UCSD-AML1 (cell line): ENCODE measurements at regions not wholly inside any gene's neighbourhood (a gene's known extent, or its start where the extent isn't known, plus 50 kb on each side); places are given as distances from the start of the nearest gene placed in this dataset.

Source experiments
- DNase-seq: peaks from one replicate; lab custom pipeline; 2025; ENCODE audit not compliant: unreplicated experiment; lab: John Stamatoyannopoulos, UW

DNA sequence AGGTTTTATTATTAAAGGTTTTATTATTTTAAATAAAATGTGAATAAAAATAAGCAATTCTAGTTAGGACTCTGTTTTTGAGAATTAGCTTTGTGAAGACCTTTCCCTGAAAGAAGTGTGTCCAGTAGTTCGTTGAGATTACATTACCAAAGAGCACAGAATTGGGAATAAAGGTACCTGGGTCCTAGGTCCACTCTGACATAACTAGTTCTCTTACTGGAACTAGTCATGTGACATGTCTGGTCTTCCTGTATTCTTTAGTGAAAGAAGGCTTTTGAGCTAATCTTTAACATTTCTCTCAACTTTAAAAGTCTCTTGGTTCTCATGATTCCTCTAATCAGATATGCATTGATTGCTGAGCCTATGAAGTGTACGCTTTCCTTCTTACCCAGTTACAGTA is 292.0 kb upstream of the SMIM31 start:
- DNase-seq = no peak

DNA sequence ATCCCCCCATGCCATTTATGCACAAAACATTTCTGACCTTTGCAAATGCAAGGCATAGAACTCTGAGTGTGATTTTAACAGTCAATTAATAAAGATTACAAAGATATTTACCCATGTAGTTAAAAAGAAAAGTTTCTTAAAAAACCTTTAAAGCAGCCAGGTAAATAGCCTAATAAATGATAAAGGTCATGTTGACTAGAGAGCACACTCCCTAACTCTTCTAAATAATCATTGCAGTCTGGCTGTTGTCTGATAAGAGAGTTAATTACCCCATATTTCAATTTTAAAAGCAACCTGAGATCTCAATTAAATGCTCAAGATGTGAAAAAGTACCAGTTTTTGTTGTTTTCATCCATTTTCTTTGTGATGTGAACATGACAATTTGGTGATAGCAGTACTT is 291.5 kb upstream of the SMIM31 start:
- no peak for DNase-seq

DNA sequence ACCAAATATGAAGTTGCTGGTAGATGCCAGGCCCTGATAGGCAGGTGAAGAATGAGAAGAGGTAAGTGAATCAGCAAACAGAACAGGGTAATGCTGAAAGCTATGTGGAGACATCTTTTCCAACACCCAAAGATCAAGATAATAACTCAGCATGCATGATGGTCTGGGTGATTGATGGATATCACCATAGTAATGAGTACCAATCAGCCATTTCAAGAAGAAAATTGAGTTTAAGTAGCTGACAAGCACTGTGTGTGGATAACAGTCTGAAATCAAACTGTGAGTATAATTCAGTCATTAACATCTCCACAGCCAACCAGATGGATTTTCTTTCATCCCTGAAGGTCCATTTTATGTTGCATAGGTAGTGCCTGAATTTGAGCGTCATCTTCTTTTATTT is 289.6 kb upstream of the SMIM31 start:
- DNase-seq = no peak

DNA sequence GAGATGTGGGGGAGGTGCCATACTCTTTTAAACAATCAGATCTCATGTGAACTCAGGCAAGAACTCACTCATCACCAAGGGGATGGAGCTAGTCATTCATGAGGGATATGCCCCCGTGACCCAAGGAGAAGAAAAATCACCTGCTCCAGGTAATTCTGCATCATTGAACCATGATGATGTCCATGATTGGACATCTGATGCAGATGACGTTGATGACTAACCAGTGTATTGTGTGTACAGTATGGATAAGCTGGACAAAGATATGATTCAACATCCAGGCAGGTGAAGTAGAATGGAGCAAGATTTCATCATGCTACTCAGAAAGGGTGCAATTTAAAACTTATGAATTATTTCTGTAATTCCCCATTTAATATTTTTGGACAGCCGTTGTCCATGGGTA is 286.4 kb upstream of the SMIM31 start:
- DNase-seq = no peak

DNA sequence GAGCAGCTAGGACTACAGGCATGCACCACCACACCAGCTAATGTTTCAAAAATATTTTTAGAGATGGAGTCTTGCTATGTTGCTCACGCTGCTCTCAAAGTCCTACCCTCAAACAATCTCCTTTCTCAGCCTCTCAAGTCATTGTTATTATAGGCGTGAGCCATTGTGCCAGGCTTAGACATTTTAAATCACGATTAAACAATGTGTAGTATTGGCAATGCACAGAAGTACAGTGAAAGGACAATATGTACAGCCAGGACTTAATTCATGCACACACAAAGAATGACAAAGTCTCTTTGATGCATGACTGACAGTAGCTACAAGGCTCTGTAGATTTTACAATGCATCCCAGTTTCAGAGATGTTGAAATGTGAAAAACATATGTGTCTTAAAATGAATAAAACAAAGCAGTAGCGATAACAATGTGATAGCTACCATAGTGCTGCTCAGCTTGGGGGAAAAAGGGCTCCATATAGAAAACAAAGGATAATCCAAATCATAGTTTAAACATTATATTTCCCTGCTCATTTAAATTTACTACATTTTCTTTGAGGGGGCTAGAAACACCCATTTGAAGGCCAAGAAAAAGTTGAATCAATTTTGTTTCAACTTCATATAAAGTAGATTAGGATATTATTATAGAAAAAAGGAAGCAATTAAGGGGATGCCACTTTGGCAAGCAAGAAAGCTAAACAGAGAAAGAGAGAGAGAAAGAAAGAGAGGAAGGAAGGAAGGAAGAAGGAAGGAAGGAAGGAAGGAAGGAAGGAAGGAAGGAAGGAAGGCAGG is 272.4 kb upstream of the SMIM31 start:
- DNase-seq = no peak

DNA sequence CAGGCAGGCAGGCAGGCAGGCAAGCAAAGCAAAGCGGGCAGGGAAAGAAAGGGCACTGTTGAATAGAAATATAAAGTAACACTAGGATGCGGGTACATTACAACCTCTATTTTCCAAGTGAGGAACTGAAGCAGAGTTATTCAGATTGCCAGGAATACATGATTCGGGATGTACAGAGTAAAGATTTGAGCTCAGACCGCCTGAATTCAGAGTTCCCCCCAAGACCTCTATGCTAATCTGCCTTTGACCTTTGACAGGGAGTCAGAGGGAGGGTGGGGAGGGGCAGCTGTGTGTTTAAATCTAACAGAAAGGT is 271.9 kb upstream of the SMIM31 start:
- DNase-seq = no peak

DNA sequence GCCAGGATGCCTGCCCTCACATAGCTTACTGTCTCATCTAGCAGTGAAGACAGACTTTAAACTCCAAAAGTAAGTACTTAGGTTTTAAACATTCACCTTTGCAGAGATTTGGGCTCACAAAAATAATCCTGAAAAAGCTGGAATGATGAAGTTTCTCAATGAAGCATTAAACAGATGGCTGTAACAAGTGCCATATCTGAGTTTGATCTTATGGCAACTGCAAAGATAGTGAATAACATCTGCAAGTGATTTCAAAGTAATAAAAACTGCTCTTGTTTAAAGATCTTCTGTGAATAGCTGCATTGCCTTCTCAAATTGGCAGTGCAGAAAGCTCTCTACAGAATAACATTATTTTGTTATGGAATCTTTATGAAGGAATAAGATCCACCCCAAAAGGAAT is 271.2 kb upstream of the SMIM31 start:
- DNase-seq = no peak

DNA sequence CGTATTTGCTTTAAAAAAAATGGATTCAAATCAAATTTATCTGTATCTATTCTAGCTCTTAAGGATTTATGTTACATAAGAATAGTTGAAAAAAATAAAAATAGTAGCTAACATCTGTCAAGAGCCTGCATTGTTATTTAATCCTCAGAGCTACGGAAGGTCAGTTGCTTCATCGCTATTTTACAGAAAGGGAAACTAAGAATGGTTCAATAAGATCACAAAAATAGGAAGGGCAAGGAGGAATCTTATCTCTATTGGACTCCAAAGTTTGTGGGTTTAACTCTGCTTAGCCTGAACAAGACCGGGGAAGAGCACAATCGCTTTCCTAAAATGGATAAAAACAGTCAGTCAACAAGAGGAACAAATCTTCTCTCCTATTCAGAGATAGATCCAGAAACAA is 270.2 kb upstream of the SMIM31 start:
- DNase-seq = no peak

DNA sequence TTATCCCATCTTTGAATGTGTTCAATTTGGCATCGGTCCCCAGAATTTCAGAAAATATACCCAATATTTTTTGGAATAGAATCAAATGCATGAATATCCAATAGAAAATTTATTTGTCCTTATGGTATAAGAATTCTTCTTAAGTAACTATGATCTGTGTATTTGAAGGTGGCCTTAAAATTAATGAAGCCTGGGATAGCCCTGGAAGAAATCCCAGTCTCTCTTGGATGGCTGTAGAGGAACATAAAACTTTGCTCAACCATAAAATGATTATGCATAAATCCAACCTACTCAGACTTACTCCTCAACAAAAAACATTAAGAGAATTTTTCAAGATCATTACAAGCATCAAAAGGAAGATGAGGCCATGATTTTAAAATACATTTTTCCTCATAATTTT is 269.4 kb upstream of the SMIM31 start:
- no peak for DNase-seq

DNA sequence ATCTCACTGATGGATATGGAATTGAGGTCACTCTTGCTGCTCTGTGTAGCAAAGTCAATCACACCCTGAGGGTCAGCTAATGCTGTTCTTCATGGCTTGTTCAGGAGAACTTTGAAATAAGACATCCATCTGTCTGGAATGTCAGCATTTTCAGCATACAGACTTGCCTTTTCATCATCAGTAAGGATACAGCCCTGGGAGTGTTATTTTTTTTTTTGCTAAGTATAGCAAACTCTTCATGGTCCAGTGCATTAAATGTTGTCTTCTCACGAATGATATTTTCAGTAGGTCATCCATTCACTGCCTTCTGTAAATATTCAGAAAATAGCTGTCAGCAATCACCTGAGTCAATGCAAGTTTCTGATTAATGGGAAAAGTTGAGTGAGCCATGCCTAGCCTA is 268.8 kb upstream of the SMIM31 start:
- no peak for DNase-seq

DNA sequence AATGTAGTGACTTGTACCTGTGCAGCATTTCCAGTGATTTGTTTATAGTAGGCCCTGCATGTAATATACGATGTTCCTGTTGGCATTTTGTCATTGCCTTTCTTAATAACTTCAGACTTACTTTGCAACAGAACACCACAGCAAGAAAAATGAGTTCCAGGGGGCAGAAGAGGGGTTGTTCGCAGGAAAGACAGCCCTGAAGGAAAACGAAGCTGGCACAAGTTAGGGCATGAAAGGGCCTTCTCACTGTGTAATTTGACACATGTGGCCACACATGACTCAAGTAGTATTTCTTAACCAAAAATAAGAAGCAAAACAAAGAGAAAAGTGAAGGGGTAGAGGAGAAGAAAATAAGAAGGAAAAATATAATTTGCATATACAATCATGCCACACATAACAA is 265.8 kb upstream of the SMIM31 start:
- no peak for DNase-seq

DNA sequence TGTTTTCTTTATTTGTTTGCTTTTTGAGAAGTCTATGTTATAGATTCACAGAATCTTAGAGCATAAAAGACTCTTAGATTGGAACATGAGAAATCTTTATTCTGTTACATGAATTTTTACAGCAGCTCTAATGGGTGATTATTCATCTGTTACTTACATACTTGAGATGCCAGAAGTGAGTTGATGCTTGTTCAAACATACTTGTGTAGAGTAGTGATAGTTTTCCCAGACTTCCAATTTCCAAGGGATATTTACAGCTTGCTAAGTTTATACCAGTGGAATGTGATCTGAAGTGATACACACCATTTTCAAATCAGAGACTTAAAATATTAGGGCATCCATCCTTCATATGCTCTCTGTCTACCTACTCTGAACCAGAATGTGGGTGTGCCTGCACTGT is 252.9 kb upstream of the SMIM31 start:
- DNase-seq = no peak

DNA sequence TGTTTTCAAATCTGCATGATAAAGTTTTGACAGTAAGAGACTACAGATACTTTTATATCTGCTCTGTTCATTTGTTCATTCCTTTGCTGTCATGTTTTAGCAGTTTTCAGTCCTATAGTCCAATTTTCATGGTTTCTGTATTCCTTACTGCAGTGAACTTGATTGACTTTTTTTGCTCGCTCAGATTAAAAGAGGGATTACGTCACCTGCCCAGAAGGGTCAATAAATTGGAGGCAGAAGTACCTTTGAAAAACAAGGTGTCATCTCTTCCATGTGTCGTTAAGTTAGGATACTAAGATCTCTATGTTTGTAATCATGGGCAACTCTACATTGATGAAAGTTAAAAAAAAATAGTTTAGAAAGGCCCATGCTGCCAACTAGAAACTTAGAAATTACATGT is 250.1 kb upstream of the SMIM31 start:
- no peak for DNase-seq

DNA sequence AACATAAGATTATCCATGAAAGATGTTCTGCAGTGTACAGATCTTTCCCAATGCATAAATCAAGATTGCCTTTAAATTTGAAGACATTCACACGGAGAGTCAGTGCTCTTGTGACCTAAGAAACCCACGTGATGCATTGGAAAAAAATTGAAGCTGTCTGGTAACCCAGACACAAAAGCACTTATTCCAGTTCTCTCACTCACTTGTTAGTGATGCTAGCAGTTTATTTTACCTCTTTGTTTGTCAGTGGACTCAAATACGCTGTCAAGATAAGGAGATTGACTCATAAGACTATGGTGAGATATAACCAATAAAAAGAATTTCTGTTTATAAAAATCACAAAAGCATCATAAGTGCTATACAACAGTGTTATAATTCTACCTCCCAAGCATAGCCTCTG is 245.8 kb upstream of the SMIM31 start:
- DNase-seq = no peak

DNA sequence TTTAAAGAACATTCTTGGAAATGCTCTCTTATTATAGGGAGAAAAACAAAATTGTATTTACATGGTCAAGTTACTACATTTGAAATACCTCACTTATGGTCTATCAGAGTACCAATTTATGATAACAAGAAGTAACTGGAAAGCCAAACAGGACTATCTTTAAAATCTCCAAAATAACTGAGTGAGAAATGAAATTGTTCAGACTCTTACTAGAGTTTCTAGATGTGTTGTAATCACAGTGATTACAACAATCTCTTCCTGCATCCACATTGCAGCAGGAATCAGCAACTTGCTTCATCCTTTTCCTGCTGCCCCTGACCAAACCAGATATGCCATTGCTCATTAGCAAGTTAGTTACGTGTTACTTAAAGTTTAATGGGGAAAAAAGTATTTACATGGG is 245.2 kb upstream of the SMIM31 start:
- DNase-seq = no peak

DNA sequence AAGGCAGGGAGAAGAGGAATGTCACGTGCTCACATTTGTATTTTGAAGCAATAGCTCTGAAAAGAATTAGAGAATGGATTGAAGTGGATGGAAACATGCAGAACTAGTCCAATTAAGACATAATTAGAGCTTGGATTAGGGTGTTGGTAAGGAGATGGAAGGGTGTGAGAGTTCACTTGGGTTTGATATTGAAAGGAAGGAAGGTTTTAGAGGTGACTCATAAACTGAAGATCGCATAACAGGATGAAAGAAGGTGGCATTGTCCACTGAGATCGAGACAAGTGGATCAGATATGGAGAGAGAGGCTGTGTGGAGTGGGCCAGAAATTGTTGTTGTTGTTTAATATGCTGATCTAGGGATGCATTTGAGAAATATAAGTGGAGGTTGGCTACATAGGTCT is 244.0 kb upstream of the SMIM31 start:
- no peak for DNase-seq

DNA sequence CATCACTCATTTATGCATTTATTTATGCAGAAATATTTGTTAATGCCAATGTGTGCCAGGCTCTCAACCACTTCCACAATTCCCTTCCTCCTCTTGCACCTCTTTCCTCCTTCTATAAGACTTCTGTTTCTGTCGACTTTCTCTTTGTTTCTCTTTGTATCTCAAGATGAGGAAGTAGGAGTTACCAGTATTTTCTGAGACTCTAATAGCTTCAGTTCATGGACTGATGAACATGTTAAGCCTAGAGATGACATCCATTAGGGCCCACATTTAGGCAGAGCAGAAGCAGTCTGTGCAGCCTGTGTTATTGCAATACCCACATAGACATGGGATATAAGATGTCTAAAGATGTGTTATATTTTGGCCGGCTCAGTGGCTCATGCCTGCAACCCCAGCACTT is 241.8 kb upstream of the SMIM31 start:
- DNase-seq = no peak

DNA sequence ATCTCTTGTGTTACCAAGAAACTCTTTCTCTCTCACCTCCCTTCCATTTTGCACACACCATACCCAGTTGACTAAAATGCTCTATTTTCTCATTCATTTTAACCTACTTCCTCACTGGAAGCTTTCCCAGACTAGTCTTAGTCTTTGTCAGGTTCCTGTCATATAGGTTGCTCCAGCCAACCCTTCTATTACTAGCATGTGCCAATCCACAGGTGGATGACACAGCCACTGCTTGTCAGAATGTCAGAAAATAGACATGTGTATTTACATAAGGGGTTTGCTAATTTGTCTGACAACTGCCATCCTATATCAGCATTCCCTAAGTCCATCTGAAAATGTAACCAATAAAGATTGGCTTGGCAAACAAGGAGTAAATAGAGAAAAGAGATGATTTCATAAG is 239.2 kb upstream of the SMIM31 start:
- DNase-seq = no peak

DNA sequence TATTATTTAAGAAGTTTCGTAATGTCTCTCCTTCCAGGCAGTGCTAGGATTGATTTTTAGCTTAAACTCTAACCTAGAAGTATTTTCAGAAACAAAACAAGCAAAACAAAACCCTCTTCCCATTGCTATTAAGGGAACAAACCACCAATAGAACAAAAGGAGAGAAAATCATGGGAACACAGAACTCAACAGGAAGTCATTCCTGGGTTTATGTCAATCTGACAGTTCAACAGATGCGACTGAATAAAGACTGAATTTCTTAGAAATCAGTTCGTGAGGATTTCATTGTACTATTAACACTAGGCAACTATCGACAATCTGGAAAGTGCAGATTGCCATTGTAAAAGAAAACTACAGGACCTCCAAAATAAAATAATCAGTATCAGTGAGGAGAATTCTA is 229.1 kb upstream of the SMIM31 start:
- DNase-seq = no peak

DNA sequence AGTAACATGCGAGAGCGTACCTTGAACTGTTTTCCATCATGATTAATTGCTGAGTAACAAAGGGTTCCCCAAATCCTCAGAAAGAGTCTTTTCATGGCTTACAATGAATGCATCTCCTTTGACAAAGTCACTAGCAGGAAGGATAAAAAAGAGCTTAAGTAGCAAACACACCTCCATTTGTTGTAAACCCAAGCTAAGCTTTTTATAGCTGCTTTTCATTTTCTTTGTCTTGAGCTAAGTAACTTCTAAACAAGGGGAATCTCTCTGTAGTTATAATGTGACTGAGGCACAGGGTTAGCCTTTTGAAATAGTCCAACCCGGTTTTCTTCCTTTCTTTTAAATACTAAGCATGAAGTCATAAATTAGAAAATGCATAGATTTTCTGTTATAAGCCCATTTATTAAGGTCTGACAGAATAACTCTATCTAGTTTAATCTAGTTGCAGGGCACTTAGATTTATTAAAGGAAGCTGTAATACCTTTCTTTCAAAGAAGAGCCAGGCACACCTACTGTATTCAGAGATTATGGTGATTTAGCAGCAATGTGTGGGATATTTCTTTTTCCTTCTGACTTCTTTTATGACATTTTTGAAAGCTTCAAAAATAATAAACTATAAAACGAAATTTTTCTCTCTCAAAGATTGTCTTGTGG is 226.9 kb upstream of the SMIM31 start:
- no peak for DNase-seq

DNA sequence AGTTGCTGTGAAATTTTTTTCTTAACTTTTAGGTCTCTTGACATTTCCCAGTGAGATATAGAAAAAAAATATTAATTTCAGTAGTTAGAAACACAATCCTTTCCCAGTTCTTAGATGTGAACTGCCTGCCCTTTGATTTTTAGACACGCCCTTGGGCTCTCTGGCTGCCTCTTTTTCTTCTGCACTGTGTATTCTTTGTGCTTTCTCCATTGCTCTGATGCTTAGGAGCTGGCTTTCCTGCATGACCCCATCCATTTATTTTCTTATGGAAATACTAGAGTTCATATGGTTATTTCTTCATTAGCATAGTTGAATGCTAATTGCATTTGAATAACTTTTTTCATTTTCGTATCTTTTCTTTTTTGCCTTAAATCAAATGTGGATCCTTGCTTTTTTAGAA is 224.9 kb upstream of the SMIM31 start:
- no peak for DNase-seq

DNA sequence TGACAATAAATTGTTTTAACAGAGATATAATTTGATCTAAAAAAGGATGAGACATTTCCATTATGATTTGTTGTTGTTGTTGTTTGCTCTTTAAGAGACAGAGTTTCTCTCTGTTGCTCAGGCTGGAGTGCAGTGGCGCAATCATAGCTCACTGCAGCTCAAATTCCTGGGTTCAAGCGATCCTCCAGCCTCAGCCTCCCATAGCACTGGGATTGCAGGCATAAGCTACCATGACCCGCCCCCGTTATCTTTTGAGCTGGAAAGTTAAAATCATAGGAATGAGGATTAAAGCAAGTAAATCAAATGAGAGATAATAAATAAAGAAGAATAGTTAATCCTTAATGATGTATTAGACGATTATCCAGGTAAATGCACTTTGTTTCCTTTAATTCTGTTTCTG is 224.4 kb upstream of the SMIM31 start:
- no peak for DNase-seq

DNA sequence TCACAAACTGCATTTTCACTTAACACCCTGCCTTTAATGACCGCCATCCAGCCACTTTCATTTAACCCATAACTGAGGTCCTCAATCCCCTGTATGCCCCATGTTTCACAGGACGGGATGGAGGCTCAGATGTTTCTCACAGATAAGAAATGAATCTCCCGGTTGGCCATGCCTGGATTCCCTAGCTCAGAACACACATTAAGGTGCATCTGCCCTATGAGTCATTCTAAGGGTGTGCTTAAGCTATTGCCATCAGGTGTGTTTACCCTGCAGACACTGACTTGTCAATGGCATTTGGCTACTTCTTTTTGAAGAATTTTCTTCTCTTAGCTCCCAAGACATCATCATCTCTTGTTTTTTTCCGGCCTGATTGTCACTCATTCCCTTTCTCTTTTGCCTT is 222.6 kb upstream of the SMIM31 start:
- no peak for DNase-seq
